CD14-positive monocyte (primary cell): ENCODE measurements at regions not wholly inside any gene's neighbourhood (a gene's known extent, or its start where the extent isn't known, plus 50 kb on each side); places are given as distances from the start of the nearest gene placed in this dataset.

ENCODE experiments used
- DNase-seq, 3 donors: peaks; one replicate each; pipeline ENCODE4 v3.0.0-alpha.2; 2011 to 2022
- H2AFZ ChIP-seq: 2 replicates; pipeline ENCODE4 v1.6.0; 2012; ENCODE audit warnings: mild to moderate bottlenecking, low read depth, low read length, inconsistent platforms; ENCODE audit not compliant: insufficient read depth, poor library complexity, severe bottlenecking
- H3K27ac ChIP-seq, 2 donors: 1 replicate in 1 of 2; 2 replicates in 1 of 2; pipeline ENCODE4 v1.5.1; 2012 to 2013; ENCODE audit warnings: low read length in 2 of 2, control low read depth in 1 of 2, inconsistent platforms in 1 of 2, low read depth in 1 of 2, mild to moderate bottlenecking in 1 of 2
- H3K27me3 ChIP-seq, 2 donors: one replicate each; pipeline versions ENCODE4 v1.6.0 to v1.6.1; 2011 to 2013; ENCODE audit warnings: low read length in 2 of 2; ENCODE audit not compliant: control insufficient read depth in 2 of 2, insufficient read depth in 2 of 2
- H3K36me3 ChIP-seq, 2 donors: replicated peaks in 1 of 2; 1 replicate in 1 of 2; 2 replicates in 1 of 2; pipeline versions ENCODE4 v1.5.1 to v1.6.1; 2012 to 2013; ENCODE audit warnings: low read length in 2 of 2, control low read depth in 1 of 2, inconsistent platforms in 1 of 2, mild to moderate bottlenecking in 1 of 2; ENCODE audit not compliant: insufficient read depth in 2 of 2, control insufficient read depth in 1 of 2
- H3K4me1 ChIP-seq, 2 donors: 1 replicate in 1 of 2; 2 replicates in 1 of 2; pipeline versions ENCODE4 v1.5.1 to v1.6.1; 2012 to 2013; ENCODE audit warnings: low read length in 2 of 2, control low read depth in 1 of 2, inconsistent platforms in 1 of 2, mild to moderate bottlenecking in 1 of 2, moderate library complexity in 1 of 2; ENCODE audit not compliant: insufficient read depth in 2 of 2, control insufficient read depth in 1 of 2
- H3K4me2 ChIP-seq: replicated peaks from 2 replicates; pipeline ENCODE3; 2012; ENCODE audit warnings: low read length, moderate library complexity, mild to moderate bottlenecking; ENCODE audit not compliant: poor library complexity, severe bottlenecking; ENCODE audit errors: extremely low read depth
- H3K4me3 ChIP-seq, 3 experiments: fragments of 200-600 bp in 1 of 3; sonication (generic) in 1 of 3; replicated peaks in 1 of 3; 1 replicate in 2 of 3; 2 replicates in 1 of 3; pipeline ENCODE4 v1.5.1; 2011 to 2013; ENCODE audit warnings: low read length in 3 of 3, mild to moderate bottlenecking in 3 of 3, control low read depth in 2 of 3, low read depth in 2 of 3, inconsistent platforms in 1 of 3, moderate library complexity in 1 of 3
- H3K79me2 ChIP-seq: 2 replicates; pipeline ENCODE4 v1.6.0; 2012; ENCODE audit warnings: mild to moderate bottlenecking, control low read depth, inconsistent platforms, low read length, moderate library complexity; ENCODE audit not compliant: insufficient read depth
- H3K9ac ChIP-seq: 2 replicates; pipeline ENCODE4 v1.6.0; 2017; ENCODE audit warnings: low read length, mild to moderate bottlenecking; ENCODE audit not compliant: insufficient read depth, poor library complexity, severe bottlenecking
- H3K9me3 ChIP-seq, 2 donors: replicated peaks in 1 of 2; 1 replicate in 1 of 2; 2 replicates in 1 of 2; pipeline versions ENCODE4 v1.5.1 to v1.6.1; 2012 to 2013; ENCODE audit warnings: low read length in 2 of 2, control low read depth in 1 of 2; ENCODE audit not compliant: control insufficient read depth in 1 of 2, insufficient read depth in 1 of 2
- H4K20me1 ChIP-seq: 2 replicates; pipeline ENCODE4 v1.6.0; 2012; ENCODE audit warnings: mild to moderate bottlenecking, low read length, control low read depth, moderate library complexity; ENCODE audit not compliant: insufficient read depth
- H3K27ac Mint-ChIP-seq, 7 donors: one replicate each; pipeline ENCODE4 v1.8.0; 2020; ENCODE audit warnings: mild to moderate bottlenecking in 7 of 7, mixed read lengths in 7 of 7, moderate library complexity in 6 of 7, inconsistent platforms in 2 of 7
- H3K27me3 Mint-ChIP-seq, 3 donors: one replicate each; pipeline ENCODE4 v1.8.0; 2021 to 2022; ENCODE audit warnings: low read depth in 3 of 3, mild to moderate bottlenecking in 3 of 3, mixed read lengths in 3 of 3, moderate library complexity in 3 of 3, inconsistent platforms in 1 of 3
- H3K36me3 Mint-ChIP-seq, 2 donors: one replicate each; pipeline ENCODE4 v1.8.0; 2020; ENCODE audit warnings: mixed read lengths in 2 of 2, inconsistent platforms in 1 of 2, mild to moderate bottlenecking in 1 of 2
- H3K4me1 Mint-ChIP-seq: one replicate; pipeline ENCODE4 v1.8.0; 2020; ENCODE audit warnings: mild to moderate bottlenecking, mixed read lengths
- H3K4me3 Mint-ChIP-seq, 2 donors: one replicate each; pipeline ENCODE4 v1.8.0; 2020; ENCODE audit warnings: mild to moderate bottlenecking in 2 of 2, mixed read lengths in 2 of 2, moderate library complexity in 1 of 2
- H3K9me3 Mint-ChIP-seq, 7 donors: one replicate each; pipeline ENCODE4 v1.8.0; 2020 to 2022; ENCODE audit warnings: mixed read lengths in 7 of 7, mild to moderate bottlenecking in 6 of 7, moderate library complexity in 6 of 7, inconsistent platforms in 2 of 7
- CTCF ChIP-seq: fragments of 200-600 bp; IDR thresholded peaks from one replicate; pipeline ENCODE4 v1.8.0; 2022; ENCODE audit warnings: antibody characterized with exemption, mild to moderate bottlenecking
- WGBS: methylation state at CpG from one replicate; pipeline ENCODE4 v1.1.5; 2013; ENCODE audit warnings: missing lambda C conversion rate; ENCODE audit not compliant: insufficient coverage; 5-methylcytosine and 5-hydroxymethylcytosine counted together
- intact Hi-C, 2 donors: fragments of 100-400 bp; cut with micrococcal nuclease; formaldehyde crosslinking; loops; one replicate each; pipeline versions ENCODE4 v1.15.0 to v1.15.1; 2023

- intact Hi-C loops, result no loop called here
- H3K4me2 ChIP-seq, result no peak overlapping the region
- H3K4me3 ChIP-seq, result no peak overlapping the region
- Mint-ChIP-seq H3K4me3 (no peak overlapping the region), H3K27me3 (no peaks in the 10 kb centered on the region), H3K4me1 (no peaks in the 10 kb centered on the region), H3K36me3 (no peaks in the 10 kb centered on the region), H3K9me3 (peaks cover 2 to 7% (median 5%) of the 10 kb centered on the region in 7 donors), H3K27ac (peak overlapping the region in 1 of 7 donors; percentile 24)
- H3K27me3 ChIP-seq, result no peaks in the 10 kb centered on the region
- H3K27ac ChIP-seq, result no peak overlapping the region
- no peak for TF ChIP-seq CTCF
- H3K9ac ChIP-seq, result no peak overlapping the region
- H3K36me3 ChIP-seq, result no peaks in the 10 kb centered on the region
- no peaks in the 10 kb centered on the region for H3K4me1 ChIP-seq
- no peaks in the 10 kb centered on the region for H4K20me1 ChIP-seq
- DNase-seq, result no peak
- no peaks in the 10 kb centered on the region for H3K9me3 ChIP-seq
- WGBS, result no CpG with 5 or more reads among the region's 2 CpGs
- H2AFZ ChIP-seq, result no peak overlapping the region
- H3K79me2 ChIP-seq, result no peaks in the 10 kb centered on the region
Observed at GRCh38 chrX:79564362-79564761, 197.2 kb upstream of the ITM2A start.

GRCh38 chrX:79559290-79559689 lies 192.2 kb upstream of the ITM2A start:
- Histone ChIP-seq H3K9me3 (peaks cover 0 to 6% of the 10 kb centered on the region in 2 donors), H3K27ac (no peak overlapping the region), H3K27me3 (no peaks in the 10 kb centered on the region), H3K9ac (no peak overlapping the region), H3K36me3 (no peaks in the 10 kb centered on the region), H3K4me1 (no peaks in the 10 kb centered on the region), H3K4me2 (no peak overlapping the region), H2AFZ (no peak overlapping the region), H3K4me3 (no peak overlapping the region), H3K79me2 (no peaks in the 10 kb centered on the region), H4K20me1 (no peaks in the 10 kb centered on the region)
- no CpG with 5 or more reads among the region's 2 CpGs for WGBS
- Mint-ChIP-seq H3K36me3 (no peaks in the 10 kb centered on the region), H3K4me1 (no peaks in the 10 kb centered on the region), H3K4me3 (no peak overlapping the region), H3K27ac (no peak overlapping the region), H3K27me3 (peaks cover 0 to 2% (median 0%) of the 10 kb centered on the region in 3 donors), H3K9me3 (peaks cover 0 to 6% (median 2%) of the 10 kb centered on the region in 7 donors)
- TF ChIP-seq CTCF, result no peak
- DNase-seq, result no peak
- intact Hi-C loops, result no loop called here
